WTC11 (cell line): ENCODE measurements at regions not wholly inside any gene's neighbourhood (a gene's known extent, or its start where the extent isn't known, plus 50 kb on each side); places are given as distances from the start of the nearest gene placed in this dataset.

Source experiments
- ESRRA ChIP-seq: sonication (generic); formaldehyde crosslinking; IDR thresholded peaks from 2 replicates; pipeline ENCODE4 v1.8.1; 2022; ENCODE audit warnings: mild to moderate bottlenecking, missing genetic modification reagents, borderline replicate concordance
- ETV6 ChIP-seq: sonication (generic); formaldehyde crosslinking; IDR thresholded peaks from 2 replicates; pipeline ENCODE4 v1.8.1; 2022; ENCODE audit warnings: mild to moderate bottlenecking, missing genetic modification reagents
- STAT6 ChIP-seq: sonication (generic); formaldehyde crosslinking; conservative IDR thresholded peaks from 2 replicates; pipeline ENCODE4 v1.8.1; 2023; ENCODE audit warnings: mild to moderate bottlenecking, low read depth, missing genetic modification reagents, moderate library complexity
- ZNF121 ChIP-seq: sonication (generic); formaldehyde crosslinking; IDR thresholded peaks from 2 replicates; pipeline ENCODE4 v1.8.0; 2023; ENCODE audit warnings: missing genetic modification reagents
- ZNF263 ChIP-seq: sonication (generic); formaldehyde crosslinking; IDR thresholded peaks from 2 replicates; pipeline ENCODE4 v1.8.1; 2022; ENCODE audit warnings: low read depth, mild to moderate bottlenecking, moderate library complexity, missing genetic modification reagents
- TF ChIP-seq, protein P1 (sequence below): fragments of 200-600 bp; IDR thresholded peaks from 2 replicates; pipeline ENCODE4 v1.8.0; 2022; ENCODE audit warnings: antibody characterized with exemption

DNA sequence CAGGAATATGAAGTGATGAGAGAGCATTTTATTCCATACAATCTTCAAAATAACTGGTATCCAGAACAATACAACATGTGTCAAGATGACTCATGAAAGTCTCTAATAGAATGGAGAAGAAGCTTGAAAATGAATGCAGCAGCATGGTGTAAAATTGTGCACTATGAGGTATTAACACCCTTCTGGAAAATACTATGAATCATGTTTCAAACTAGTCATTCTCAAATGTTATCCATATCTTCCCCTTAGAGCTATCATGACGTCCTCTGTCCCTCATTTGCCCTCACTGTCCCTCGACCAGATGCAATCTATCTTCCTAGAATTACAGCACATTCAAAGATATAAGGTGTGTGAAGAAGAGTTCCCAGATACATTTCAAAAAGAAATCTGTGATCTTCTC, 198.2 kb downstream of the NECTIN3 start:
- TF ChIP-seq ESRRA (CRISPR knock-in tag): no peak
- TF ChIP-seq ZNF263 (CRISPR knock-in tag): no peak
- no peak for TF ChIP-seq STAT6 (CRISPR knock-in tag)
- TF ChIP-seq ETV6 (CRISPR knock-in tag): no peak
- TF ChIP-seq, protein P1, sequence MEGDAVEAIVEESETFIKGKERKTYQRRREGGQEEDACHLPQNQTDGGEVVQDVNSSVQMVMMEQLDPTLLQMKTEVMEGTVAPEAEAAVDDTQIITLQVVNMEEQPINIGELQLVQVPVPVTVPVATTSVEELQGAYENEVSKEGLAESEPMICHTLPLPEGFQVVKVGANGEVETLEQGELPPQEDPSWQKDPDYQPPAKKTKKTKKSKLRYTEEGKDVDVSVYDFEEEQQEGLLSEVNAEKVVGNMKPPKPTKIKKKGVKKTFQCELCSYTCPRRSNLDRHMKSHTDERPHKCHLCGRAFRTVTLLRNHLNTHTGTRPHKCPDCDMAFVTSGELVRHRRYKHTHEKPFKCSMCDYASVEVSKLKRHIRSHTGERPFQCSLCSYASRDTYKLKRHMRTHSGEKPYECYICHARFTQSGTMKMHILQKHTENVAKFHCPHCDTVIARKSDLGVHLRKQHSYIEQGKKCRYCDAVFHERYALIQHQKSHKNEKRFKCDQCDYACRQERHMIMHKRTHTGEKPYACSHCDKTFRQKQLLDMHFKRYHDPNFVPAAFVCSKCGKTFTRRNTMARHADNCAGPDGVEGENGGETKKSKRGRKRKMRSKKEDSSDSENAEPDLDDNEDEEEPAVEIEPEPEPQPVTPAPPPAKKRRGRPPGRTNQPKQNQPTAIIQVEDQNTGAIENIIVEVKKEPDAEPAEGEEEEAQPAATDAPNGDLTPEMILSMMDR: no peak
- TF ChIP-seq ZNF121 (CRISPR knock-in tag): no peak
